ENCODE measurements at regions not wholly inside any gene's neighbourhood (a gene's known extent, or its start where the extent isn't known, plus 50 kb on each side); places are given as distances from the start of the nearest gene placed in this dataset.

GRCh38 chr1:55640708-55641473, 425.7 kb upstream of the USP24 start:
- H3K27me3 ChIP-seq (ENCODE audit: insufficient read depth, poor library complexity, severe bottlenecking), result no peaks in the 10 kb centered on the region
- H3K27ac ChIP-seq (ENCODE audit: poor library complexity, severe bottlenecking), result peak overlapping the region; percentile 8
- H3K4me1 ChIP-seq (ENCODE audit: insufficient read depth, poor library complexity, severe bottlenecking), result peaks cover 13% of the 10 kb centered on the region
- no peaks in the 10 kb centered on the region for H3K9me3 ChIP-seq (ENCODE audit: severe bottlenecking)
- ATAC-seq (ENCODE audit: low read depth) (peak; percentile 33; the same call in 2 of the 3 replicates), DNase-seq (ENCODE audit: low spot score) (no peak)
- no peak overlapping the region for H3K4me3 ChIP-seq (ENCODE audit: severe bottlenecking)
- TF ChIP-seq, protein P1, sequence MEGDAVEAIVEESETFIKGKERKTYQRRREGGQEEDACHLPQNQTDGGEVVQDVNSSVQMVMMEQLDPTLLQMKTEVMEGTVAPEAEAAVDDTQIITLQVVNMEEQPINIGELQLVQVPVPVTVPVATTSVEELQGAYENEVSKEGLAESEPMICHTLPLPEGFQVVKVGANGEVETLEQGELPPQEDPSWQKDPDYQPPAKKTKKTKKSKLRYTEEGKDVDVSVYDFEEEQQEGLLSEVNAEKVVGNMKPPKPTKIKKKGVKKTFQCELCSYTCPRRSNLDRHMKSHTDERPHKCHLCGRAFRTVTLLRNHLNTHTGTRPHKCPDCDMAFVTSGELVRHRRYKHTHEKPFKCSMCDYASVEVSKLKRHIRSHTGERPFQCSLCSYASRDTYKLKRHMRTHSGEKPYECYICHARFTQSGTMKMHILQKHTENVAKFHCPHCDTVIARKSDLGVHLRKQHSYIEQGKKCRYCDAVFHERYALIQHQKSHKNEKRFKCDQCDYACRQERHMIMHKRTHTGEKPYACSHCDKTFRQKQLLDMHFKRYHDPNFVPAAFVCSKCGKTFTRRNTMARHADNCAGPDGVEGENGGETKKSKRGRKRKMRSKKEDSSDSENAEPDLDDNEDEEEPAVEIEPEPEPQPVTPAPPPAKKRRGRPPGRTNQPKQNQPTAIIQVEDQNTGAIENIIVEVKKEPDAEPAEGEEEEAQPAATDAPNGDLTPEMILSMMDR (IDR thresholded peaks at IDR 0.05; ENCODE audit: poor library complexity, severe bottlenecking), result no peak
- no peaks in the 10 kb centered on the region for H3K36me3 ChIP-seq (ENCODE audit: low read depth)

GRCh38 chr1:55639526-55639925, 424.4 kb upstream of the USP24 start:
- H3K36me3 ChIP-seq (ENCODE audit: low read depth), result no peaks in the 10 kb centered on the region
- H3K27me3 ChIP-seq (ENCODE audit: insufficient read depth, poor library complexity, severe bottlenecking), result no peaks in the 10 kb centered on the region
- no peak for ATAC-seq (ENCODE audit: low read depth)
- no peaks in the 10 kb centered on the region for H3K9me3 ChIP-seq (ENCODE audit: severe bottlenecking)
- TF ChIP-seq, protein P1 (IDR thresholded peaks at IDR 0.05; ENCODE audit: poor library complexity, severe bottlenecking), result no peak
- H3K4me1 ChIP-seq (ENCODE audit: insufficient read depth, poor library complexity, severe bottlenecking), result peaks cover 8% of the 10 kb centered on the region
- H3K4me3 ChIP-seq (ENCODE audit: severe bottlenecking), result no peak overlapping the region
- no peak overlapping the region for H3K27ac ChIP-seq (ENCODE audit: poor library complexity, severe bottlenecking)
- DNase-seq (ENCODE audit: low spot score), result no peak

- Histone ChIP-seq H3K4me3 (ENCODE audit: severe bottlenecking) (no peak overlapping the region), H3K27me3 (ENCODE audit: insufficient read depth, poor library complexity, severe bottlenecking) (no peaks in the 10 kb centered on the region), H3K27ac (ENCODE audit: poor library complexity, severe bottlenecking) (no peak overlapping the region), H3K4me1 (ENCODE audit: insufficient read depth, poor library complexity, severe bottlenecking) (peaks cover 8% of the 10 kb centered on the region), H3K9me3 (ENCODE audit: severe bottlenecking) (no peaks in the 10 kb centered on the region), H3K36me3 (ENCODE audit: low read depth) (no peaks in the 10 kb centered on the region)
- TF ChIP-seq, protein P1 (IDR thresholded peaks at IDR 0.05; ENCODE audit: poor library complexity, severe bottlenecking), result no peak
- no peak for DNase-seq (ENCODE audit: low spot score)
- ATAC-seq (ENCODE audit: low read depth), result no peak
Observed at GRCh38 chr1:55639051-55639450, 423.9 kb upstream of the USP24 start.

DNA sequence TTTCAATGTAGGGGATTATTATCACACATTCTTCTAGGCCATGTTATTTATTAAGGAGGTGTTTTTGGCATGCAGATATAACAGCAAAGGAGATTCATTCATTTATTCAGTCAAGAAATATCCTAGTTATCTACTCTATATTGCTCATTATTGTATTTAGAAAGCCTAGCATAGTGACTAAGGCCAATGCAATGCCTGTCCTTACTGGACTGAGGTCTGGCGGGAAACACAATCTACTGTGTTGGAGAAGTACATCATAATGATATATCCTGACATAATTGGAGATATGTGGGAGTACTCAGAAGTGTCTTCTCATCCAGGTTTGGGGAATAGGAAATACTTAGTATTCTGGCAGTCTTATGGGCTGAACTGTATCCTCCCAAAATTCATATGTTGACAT, 421.5 kb upstream of the USP24 start:
- Histone ChIP-seq H3K27ac (ENCODE audit: poor library complexity, severe bottlenecking) (no peak overlapping the region), H3K27me3 (ENCODE audit: insufficient read depth, poor library complexity, severe bottlenecking) (no peaks in the 10 kb centered on the region), H3K9me3 (ENCODE audit: severe bottlenecking) (no peaks in the 10 kb centered on the region), H3K4me3 (ENCODE audit: severe bottlenecking) (no peak overlapping the region), H3K4me1 (ENCODE audit: insufficient read depth, poor library complexity, severe bottlenecking) (peaks cover 27% of the 10 kb centered on the region), H3K36me3 (ENCODE audit: low read depth) (no peaks in the 10 kb centered on the region)
- DNase-seq (ENCODE audit: low spot score) (no peak), ATAC-seq (ENCODE audit: low read depth) (no peak)
- TF ChIP-seq, protein P1 (IDR thresholded peaks at IDR 0.05; ENCODE audit: poor library complexity, severe bottlenecking), result no peak

DNA sequence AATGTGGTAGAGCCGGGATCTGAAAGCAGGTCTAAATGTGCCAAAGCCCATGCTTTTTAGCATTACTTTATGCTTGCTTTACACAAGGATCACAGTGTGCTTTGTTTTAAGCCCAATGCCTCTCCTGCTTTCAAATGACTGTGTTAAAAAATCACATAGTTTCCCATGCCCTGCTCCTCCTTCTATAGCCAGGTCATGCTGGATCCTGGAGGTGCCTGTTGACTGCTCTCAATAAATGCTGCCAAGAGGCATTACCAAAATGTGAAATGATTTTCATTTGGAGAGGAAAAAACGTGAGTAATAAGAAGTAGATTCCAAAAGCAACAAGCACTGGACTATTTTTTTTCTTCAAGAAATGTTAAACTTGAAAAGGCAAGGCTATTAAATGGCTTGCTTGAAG, 420.7 kb upstream of the USP24 start:
- H3K4me1 ChIP-seq (ENCODE audit: insufficient read depth, poor library complexity, severe bottlenecking), result peaks cover 33% of the 10 kb centered on the region
- TF ChIP-seq, protein P1 (IDR thresholded peaks at IDR 0.05; ENCODE audit: poor library complexity, severe bottlenecking), result no peak
- H3K27ac ChIP-seq (ENCODE audit: poor library complexity, severe bottlenecking), result no peak overlapping the region
- no peaks in the 10 kb centered on the region for H3K27me3 ChIP-seq (ENCODE audit: insufficient read depth, poor library complexity, severe bottlenecking)
- no peaks in the 10 kb centered on the region for H3K36me3 ChIP-seq (ENCODE audit: low read depth)
- H3K4me3 ChIP-seq (ENCODE audit: severe bottlenecking), result no peak overlapping the region
- ATAC-seq (ENCODE audit: low read depth) (no peak), DNase-seq (ENCODE audit: low spot score) (no peak)
- H3K9me3 ChIP-seq (ENCODE audit: severe bottlenecking), result peaks cover 1% of the 10 kb centered on the region

Measured in RWPE2 (cell line).